Keratinocyte (primary cell): ENCODE measurements at regions not wholly inside any gene's neighbourhood (a gene's known extent, or its start where the extent isn't known, plus 50 kb on each side); places are given as distances from the start of the nearest gene placed in this dataset.

Source experiments
- DNase-seq: peaks from one replicate; pipeline ENCODE4 v3.0.0-alpha.2; 2011; ENCODE audit warnings: low read depth, missing footprints, low spot score
- FAIRE-seq: peaks from 2 replicates; lab custom pipeline; 2011; peaks lifted over from hg19 to GRCh38; lab: Jason Lieb, UNC
- H2AFZ ChIP-seq: 2 replicates; pipeline ENCODE4 v1.6.0; 2012; ENCODE audit warnings: low read length, control low read depth, inconsistent platforms; ENCODE audit not compliant: control insufficient read depth
- H3K27ac ChIP-seq: 2 replicates; pipeline ENCODE4 v1.5.1; 2011; ENCODE audit warnings: low read length; ENCODE audit not compliant: control insufficient read depth, insufficient read depth
- H3K27me3 ChIP-seq: 3 replicates; pipeline ENCODE4 v1.6.0; 2011; ENCODE audit warnings: low read length; ENCODE audit not compliant: control insufficient read depth, insufficient read depth; ENCODE audit errors: extremely low read depth
- H3K36me3 ChIP-seq, 2 experiments: 2 replicates in 1 of 2; 3 replicates in 1 of 2; pipeline ENCODE4 v1.5.1; 2011; ENCODE audit warnings: low read length in 2 of 2, mild to moderate bottlenecking in 1 of 2; ENCODE audit not compliant: control insufficient read depth in 2 of 2, insufficient read depth in 2 of 2; ENCODE audit errors: extremely low read depth in 1 of 2
- H3K4me1 ChIP-seq: 3 replicates; pipeline ENCODE4 v1.5.1; 2011; ENCODE audit warnings: low read length; ENCODE audit not compliant: control insufficient read depth, insufficient read depth; ENCODE audit errors: extremely low read depth
- H3K4me2 ChIP-seq: 3 replicates; pipeline ENCODE4 v1.6.0; 2011; ENCODE audit warnings: low read depth, low read length; ENCODE audit not compliant: control insufficient read depth, insufficient read depth; ENCODE audit errors: extremely low read depth
- H3K4me3 ChIP-seq, 3 experiments: fragments of 200-600 bp in 1 of 3; sonication (generic) in 1 of 3; 2 replicates in 2 of 3; 3 replicates in 1 of 3; pipeline ENCODE4 v1.5.1; 2011 to 2016; ENCODE audit warnings: low read length in 3 of 3, mild to moderate bottlenecking in 3 of 3, control low read depth in 2 of 3, inconsistent platforms in 1 of 3, low read depth in 1 of 3, mixed read lengths in 1 of 3, mixed run types in 1 of 3, moderate library complexity in 1 of 3; ENCODE audit not compliant: control insufficient read depth in 2 of 3, insufficient read depth in 2 of 3; ENCODE audit errors: extremely low read depth in 1 of 3
- H3K79me2 ChIP-seq: 2 replicates; pipeline ENCODE4 v1.6.0; 2012; ENCODE audit warnings: low read length; ENCODE audit not compliant: control insufficient read depth, insufficient read depth
- H3K9ac ChIP-seq: 3 replicates; pipeline ENCODE4 v1.6.0; 2011; ENCODE audit warnings: low read length; ENCODE audit not compliant: control insufficient read depth, insufficient read depth; ENCODE audit errors: extremely low read depth
- H3K9me1 ChIP-seq: 3 replicates; pipeline ENCODE4 v1.6.0; 2011; ENCODE audit warnings: low read length; ENCODE audit not compliant: control insufficient read depth, insufficient read depth; ENCODE audit errors: extremely low read depth
- H3K9me3 ChIP-seq: 2 replicates; pipeline ENCODE4 v1.5.1; 2012; ENCODE audit warnings: low read depth, low read length; ENCODE audit not compliant: control insufficient read depth
- H4K20me1 ChIP-seq: 3 replicates; pipeline ENCODE4 v1.6.0; 2011; ENCODE audit warnings: low read length; ENCODE audit not compliant: control insufficient read depth, insufficient read depth; ENCODE audit errors: extremely low read depth
- CTCF ChIP-seq, 3 experiments: IDR thresholded peaks in 1 of 3; conservative IDR thresholded peaks in 1 of 3; optimal IDR thresholded peaks in 1 of 3; 2 replicates in 2 of 3; 3 replicates in 1 of 3; pipeline versions ENCODE3 to v1.5.1; 2011; ENCODE audit warnings: low read length in 3 of 3, mild to moderate bottlenecking in 3 of 3, moderate library complexity in 2 of 3, control low read depth in 1 of 3, inconsistent platforms in 1 of 3; ENCODE audit not compliant: insufficient read depth in 2 of 3; ENCODE audit errors: extremely low read depth in 1 of 3
- EZH2 ChIP-seq: IDR thresholded peaks from one replicate; pipeline ENCODE4 v1.6.1; 2012; ENCODE audit warnings: inconsistent platforms, mild to moderate bottlenecking, low read length, moderate library complexity
- dilution Hi-C: fragments of 300-500 bp; cut with MboI; formaldehyde crosslinking; loops from one replicate; pipeline ENCODE4 v1.7.0; 2020; ENCODE audit warnings: low sequenced_read_pairs; ENCODE audit not compliant: extremely low pct_ligation_motif_present

GRCh38 chr6:85110943-85111342 lies 338.9 kb upstream of the NT5E start:
- no peaks in the 10 kb centered on the region for H3K9me3 ChIP-seq
- no peak overlapping the region for H2AFZ ChIP-seq
- no peaks in the 10 kb centered on the region for H3K9me1 ChIP-seq
- FAIRE-seq (no peak), DNase-seq (no peak)
- no peaks in the 10 kb centered on the region for H4K20me1 ChIP-seq
- no peak overlapping the region for H3K4me3 ChIP-seq
- H3K9ac ChIP-seq: no peak overlapping the region
- no peak for TF ChIP-seq EZH2
- TF ChIP-seq CTCF (optimal IDR thresholded peaks at IDR 0.05 in 1 of 3, IDR thresholded peaks at IDR 0.05 in 1 of 3, conservative IDR thresholded peaks at IDR 0.05 in 1 of 3; ENCODE audit: extremely low read depth in 1 of 3, insufficient read depth in 2 of 3, low read length in 3 of 3): no peak
- no peaks in the 10 kb centered on the region for H3K36me3 ChIP-seq
- no peak overlapping the region for H3K27ac ChIP-seq
- no peak overlapping the region for H3K4me2 ChIP-seq
- dilution Hi-C loops: no loop called here
- H3K27me3 ChIP-seq: no peaks in the 10 kb centered on the region
- H3K4me1 ChIP-seq: no peaks in the 10 kb centered on the region
- no peaks in the 10 kb centered on the region for H3K79me2 ChIP-seq

GRCh38 chr6:85107701-85108100 lies 342.2 kb upstream of the NT5E start:
- Histone ChIP-seq H3K27ac (no peak overlapping the region), H3K36me3 (no peaks in the 10 kb centered on the region), H3K9ac (no peak overlapping the region), H3K4me1 (no peaks in the 10 kb centered on the region), H3K27me3 (no peaks in the 10 kb centered on the region), H4K20me1 (no peaks in the 10 kb centered on the region), H3K9me1 (no peaks in the 10 kb centered on the region), H3K79me2 (no peaks in the 10 kb centered on the region), H3K4me3 (no peak overlapping the region), H2AFZ (no peak overlapping the region), H3K4me2 (no peak overlapping the region), H3K9me3 (no peaks in the 10 kb centered on the region)
- dilution Hi-C loops: no loop called here
- TF ChIP-seq EZH2 (no peak), CTCF (optimal IDR thresholded peaks at IDR 0.05 in 1 of 3, IDR thresholded peaks at IDR 0.05 in 1 of 3, conservative IDR thresholded peaks at IDR 0.05 in 1 of 3; ENCODE audit: extremely low read depth in 1 of 3, insufficient read depth in 2 of 3, low read length in 3 of 3) (no peak)
- DNase-seq (no peak), FAIRE-seq (no peak)
